Calu3 (cell line): ENCODE measurements at regions not wholly inside any gene's neighbourhood (a gene's known extent, or its start where the extent isn't known, plus 50 kb on each side); places are given as distances from the start of the nearest gene placed in this dataset.
"Not testable (repeated sequence)": the region's sequence is repeated elsewhere in the genome, so short reads cannot be mapped to it uniquely, and the experiment has no call there.

Experiments
- BruUV-seq: library from RNA; stranded (reverse); fragments of 400-500 nt; replicated peaks from 2 replicates; lab custom pipeline; 2021; lab: Mats Ljungman, UMichigan
- CTCF ChIA-PET: fragments of 300-600 bp; sonication (Branson Sonifier 250); formaldehyde crosslinking; loops from one replicate; lab custom pipeline; 2022; ENCODE audit warnings: antibody characterized with exemption; lab: Charles Lee
- DNase-seq: peaks from one replicate; pipeline ENCODE4 v3.0.0; 2022
- H3K27ac Mint-ChIP-seq: one replicate; pipeline ENCODE4 v1.8.0; 2022; ENCODE audit warnings: mixed read lengths; ENCODE audit not compliant: unreplicated experiment
- H3K27me3 Mint-ChIP-seq: one replicate; pipeline ENCODE4 v1.8.0; 2022; ENCODE audit warnings: mixed read lengths; ENCODE audit not compliant: unreplicated experiment
- H3K36me3 Mint-ChIP-seq: one replicate; pipeline ENCODE4 v1.8.0; 2022; ENCODE audit warnings: mild to moderate bottlenecking, moderate library complexity, mixed read lengths; ENCODE audit not compliant: insufficient read depth, unreplicated experiment
- H3K4me1 Mint-ChIP-seq: one replicate; pipeline ENCODE4 v1.8.0; 2022; ENCODE audit warnings: mild to moderate bottlenecking, low read depth, mixed read lengths; ENCODE audit not compliant: unreplicated experiment
- H3K4me3 Mint-ChIP-seq: one replicate; pipeline ENCODE4 v1.8.0; 2022; ENCODE audit warnings: mild to moderate bottlenecking, low read depth, moderate library complexity, mixed read lengths; ENCODE audit not compliant: unreplicated experiment
- H3K9me3 Mint-ChIP-seq: one replicate; pipeline ENCODE4 v1.8.0; 2022; ENCODE audit warnings: low read depth, mixed read lengths; ENCODE audit not compliant: unreplicated experiment
- intact Hi-C: fragments of 100-400 bp; cut with micrococcal nuclease; formaldehyde crosslinking; loops from one replicate; pipeline ENCODE4 v1.10.0; 2022; ENCODE audit not compliant: unreplicated experiment
- TF ChIP-seq, protein P1 (sequence below): fragments of 200-600 bp; IDR thresholded peaks from one replicate; pipeline ENCODE4 v1.8.0; 2022; ENCODE audit warnings: antibody characterized with exemption; ENCODE audit not compliant: unreplicated experiment

DNA sequence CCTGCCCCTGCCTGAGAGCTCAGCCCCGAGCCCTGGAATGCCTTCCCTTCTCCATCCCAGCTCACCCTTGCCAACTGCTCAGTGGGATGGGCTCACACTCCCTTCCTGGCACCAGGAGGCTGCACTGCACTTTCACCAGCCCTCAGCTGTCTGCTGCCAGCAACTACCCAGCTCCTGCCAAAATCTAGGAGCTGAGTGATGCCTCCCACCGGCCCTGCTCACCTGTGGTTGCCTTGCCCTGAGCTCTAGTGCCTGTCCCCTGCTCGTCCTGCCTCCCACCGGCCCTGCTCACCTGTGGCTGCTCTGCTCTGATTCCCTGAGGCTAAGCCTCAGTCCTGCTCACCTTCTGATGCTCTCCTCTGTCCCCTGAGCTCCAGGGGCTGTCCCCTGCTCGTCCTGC, 119.8 kb downstream of the TMEM121 start:
- H3K9me3 Mint-ChIP-seq, result peaks cover 4% of the 10 kb centered on the region
- no peaks in the 10 kb centered on the region for H3K4me1 Mint-ChIP-seq
- intact Hi-C loops, result no loop called here
- no peaks in the 10 kb centered on the region for H3K36me3 Mint-ChIP-seq
- H3K27me3 Mint-ChIP-seq, result peaks cover 55% of the 10 kb centered on the region
- TF ChIP-seq, protein P1, sequence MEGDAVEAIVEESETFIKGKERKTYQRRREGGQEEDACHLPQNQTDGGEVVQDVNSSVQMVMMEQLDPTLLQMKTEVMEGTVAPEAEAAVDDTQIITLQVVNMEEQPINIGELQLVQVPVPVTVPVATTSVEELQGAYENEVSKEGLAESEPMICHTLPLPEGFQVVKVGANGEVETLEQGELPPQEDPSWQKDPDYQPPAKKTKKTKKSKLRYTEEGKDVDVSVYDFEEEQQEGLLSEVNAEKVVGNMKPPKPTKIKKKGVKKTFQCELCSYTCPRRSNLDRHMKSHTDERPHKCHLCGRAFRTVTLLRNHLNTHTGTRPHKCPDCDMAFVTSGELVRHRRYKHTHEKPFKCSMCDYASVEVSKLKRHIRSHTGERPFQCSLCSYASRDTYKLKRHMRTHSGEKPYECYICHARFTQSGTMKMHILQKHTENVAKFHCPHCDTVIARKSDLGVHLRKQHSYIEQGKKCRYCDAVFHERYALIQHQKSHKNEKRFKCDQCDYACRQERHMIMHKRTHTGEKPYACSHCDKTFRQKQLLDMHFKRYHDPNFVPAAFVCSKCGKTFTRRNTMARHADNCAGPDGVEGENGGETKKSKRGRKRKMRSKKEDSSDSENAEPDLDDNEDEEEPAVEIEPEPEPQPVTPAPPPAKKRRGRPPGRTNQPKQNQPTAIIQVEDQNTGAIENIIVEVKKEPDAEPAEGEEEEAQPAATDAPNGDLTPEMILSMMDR, result no peak
- CTCF ChIA-PET, result no interaction called here
- no peak overlapping the region for H3K27ac Mint-ChIP-seq
- H3K4me3 Mint-ChIP-seq, result no peak overlapping the region
- no TSS peak for BruUV-seq
- DNase-seq, result no peak

DNA sequence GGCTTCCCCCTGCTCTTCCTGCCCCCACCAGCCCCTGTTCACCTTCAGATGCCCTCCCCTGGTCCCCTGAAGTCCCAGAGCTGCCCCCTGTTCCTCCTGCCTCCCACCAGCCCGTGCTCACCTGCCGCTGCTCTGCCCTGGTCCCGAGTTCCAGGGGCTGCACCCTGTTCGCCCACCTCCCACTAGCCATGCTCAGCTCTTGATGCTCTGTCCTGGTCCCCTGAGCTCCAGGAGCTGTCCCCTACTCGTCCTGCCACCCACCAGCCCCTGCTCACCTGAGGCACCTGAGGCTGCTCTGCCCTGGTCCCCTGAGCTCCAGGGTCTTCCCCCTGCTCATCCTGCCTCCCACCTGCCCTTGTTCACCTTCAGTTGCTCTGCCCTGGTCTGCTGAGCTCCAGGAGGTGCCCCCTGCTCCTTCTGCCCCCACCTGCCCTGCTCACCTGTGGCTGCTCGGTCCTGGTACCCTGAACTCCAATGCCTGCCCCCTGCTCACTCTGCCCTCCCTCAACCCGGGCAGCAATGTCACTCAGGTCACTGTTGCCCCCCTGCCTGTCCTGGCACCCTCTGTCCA, 120.4 kb downstream of the TMEM121 start:
- H3K27ac Mint-ChIP-seq, result not testable (repeated sequence)

DNA sequence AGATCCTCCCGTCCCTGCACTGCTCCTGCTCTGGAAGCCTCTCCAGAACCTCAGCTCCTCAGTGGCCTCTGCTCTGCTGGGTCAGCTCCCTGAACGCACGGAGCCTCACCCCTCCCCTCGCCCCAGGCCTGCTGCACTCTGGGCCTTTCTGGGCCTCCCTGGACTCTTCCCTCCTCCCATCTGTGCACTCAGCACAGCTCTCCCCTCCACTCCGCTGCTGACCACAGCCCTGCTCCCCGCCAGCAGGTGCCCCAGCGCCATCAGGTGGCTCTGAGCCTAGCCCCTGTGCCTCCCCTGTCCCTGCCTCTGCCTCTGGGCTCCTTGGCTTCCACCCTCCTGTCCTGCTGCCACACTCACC, 121.0 kb downstream of the TMEM121 start:
- H3K9me3 Mint-ChIP-seq, intact Hi-C loops, H3K27ac Mint-ChIP-seq, H3K36me3 Mint-ChIP-seq, BruUV-seq, H3K4me3 Mint-ChIP-seq, CTCF ChIA-PET, H3K4me1 Mint-ChIP-seq, DNase-seq: not testable (repeated sequence)
- peaks cover 45% of the 10 kb centered on the region for H3K27me3 Mint-ChIP-seq

More for the DNA sequence above, 120.4 kb downstream of the TMEM121 start:
- CTCF ChIA-PET, BruUV-seq, intact Hi-C loops, DNase-seq, H3K4me1 Mint-ChIP-seq, H3K9me3 Mint-ChIP-seq, H3K36me3 Mint-ChIP-seq, H3K4me3 Mint-ChIP-seq: not testable (repeated sequence)
- peaks cover 49% of the 10 kb centered on the region for H3K27me3 Mint-ChIP-seq

DNA sequence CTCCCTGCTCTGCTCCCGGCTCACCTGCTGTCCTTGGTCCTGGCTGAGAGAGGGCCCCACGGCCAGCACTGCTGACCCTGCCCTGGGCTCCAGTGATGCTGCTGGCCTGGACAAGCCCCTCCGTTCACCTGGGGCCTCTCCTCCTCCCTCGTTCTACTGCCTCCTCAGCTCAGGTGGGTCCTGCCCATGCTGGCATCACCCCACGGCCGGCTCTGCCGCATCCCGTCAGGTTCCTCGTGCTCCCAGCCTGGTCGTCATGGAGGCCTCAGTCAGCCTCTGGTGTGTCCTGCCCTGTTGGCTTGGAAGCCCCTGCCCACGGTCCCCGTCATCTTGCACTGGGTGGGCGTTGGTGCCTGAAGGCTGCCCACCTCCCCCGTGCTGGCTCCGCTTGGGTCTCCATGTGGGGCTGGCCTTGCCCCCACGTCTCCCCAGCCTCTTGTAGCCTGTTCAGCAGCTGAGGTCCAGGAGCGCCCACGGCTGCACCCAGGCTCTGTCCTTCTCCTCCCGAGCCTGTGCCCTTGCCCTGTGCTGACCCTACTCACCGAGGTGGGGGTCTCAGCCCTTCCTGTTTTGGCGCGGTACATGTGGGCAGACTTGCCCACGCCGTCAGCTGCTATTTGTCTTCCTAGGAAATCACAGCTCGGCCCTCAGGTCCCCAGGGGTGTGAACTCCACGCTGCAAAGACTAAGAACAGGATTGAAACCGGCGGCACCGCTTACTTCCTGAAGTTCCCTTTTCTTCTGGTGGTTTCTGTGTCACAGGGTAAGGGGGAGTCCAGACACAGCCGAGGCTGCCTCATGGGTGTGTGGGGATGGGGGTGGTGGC, 121.6 kb downstream of the TMEM121 start:
- H3K36me3 Mint-ChIP-seq, result no peaks in the 10 kb centered on the region
- H3K4me3 Mint-ChIP-seq, result no peak overlapping the region
- CTCF ChIA-PET, result no interaction called here
- no peak for DNase-seq
- H3K27me3 Mint-ChIP-seq, result peaks cover 50% of the 10 kb centered on the region
- no TSS peak for BruUV-seq
- H3K27ac Mint-ChIP-seq, result no peak overlapping the region
- TF ChIP-seq, protein P1, result no peak
- H3K9me3 Mint-ChIP-seq, result peaks cover 4% of the 10 kb centered on the region
- H3K4me1 Mint-ChIP-seq, result no peaks in the 10 kb centered on the region
- intact Hi-C loops, result no loop called here

DNA sequence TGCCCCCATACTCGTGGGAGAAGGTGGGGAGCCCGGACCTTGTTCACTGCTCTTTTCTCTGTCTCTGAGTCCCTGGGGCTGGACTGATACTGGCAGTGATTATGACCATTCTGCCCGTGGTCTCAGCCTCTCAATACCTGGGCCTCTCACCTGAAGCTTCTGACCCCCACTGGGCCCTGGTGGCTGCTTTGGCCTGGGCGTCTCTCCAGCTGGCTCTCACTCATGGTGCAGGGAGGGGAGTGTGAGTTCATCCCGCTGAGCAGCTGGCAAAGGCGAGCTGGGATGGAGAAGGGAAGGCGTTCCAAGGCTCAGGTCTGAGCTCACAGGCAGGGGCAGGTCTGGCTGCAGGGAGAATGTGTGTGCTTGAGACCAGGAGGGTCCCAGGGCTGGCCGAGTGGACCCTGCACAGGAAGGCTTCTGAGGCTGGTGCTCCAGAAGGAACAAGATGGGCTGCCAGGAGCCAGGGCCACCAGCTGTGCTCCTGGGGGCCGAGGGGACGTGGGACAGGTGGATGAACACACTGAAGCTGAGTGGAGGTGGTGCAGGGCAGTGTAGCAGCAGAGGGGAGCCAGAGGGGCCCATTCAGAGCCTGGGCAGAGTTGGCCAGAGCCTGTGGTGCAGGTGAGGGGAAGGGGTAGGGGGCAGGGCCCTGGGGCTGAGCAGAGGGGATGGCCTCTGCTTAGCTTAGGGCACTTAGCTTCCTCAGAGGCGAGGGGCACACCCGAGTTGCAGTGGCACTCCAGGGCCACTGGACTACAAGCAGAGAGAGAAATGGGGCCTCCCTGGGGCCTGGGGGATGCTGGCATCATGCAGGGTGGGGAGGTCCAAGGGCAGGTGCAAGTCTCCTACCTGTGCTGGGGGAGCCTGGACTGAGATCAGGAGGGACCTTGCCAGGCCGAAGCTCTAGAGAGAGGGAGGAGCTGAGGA, 122.5 kb downstream of the TMEM121 start:
- H3K4me1 Mint-ChIP-seq, intact Hi-C loops, H3K9me3 Mint-ChIP-seq, DNase-seq, BruUV-seq, H3K36me3 Mint-ChIP-seq, H3K4me3 Mint-ChIP-seq, CTCF ChIA-PET, H3K27ac Mint-ChIP-seq: not testable (repeated sequence)
- peaks cover 59% of the 10 kb centered on the region for H3K27me3 Mint-ChIP-seq

DNA sequence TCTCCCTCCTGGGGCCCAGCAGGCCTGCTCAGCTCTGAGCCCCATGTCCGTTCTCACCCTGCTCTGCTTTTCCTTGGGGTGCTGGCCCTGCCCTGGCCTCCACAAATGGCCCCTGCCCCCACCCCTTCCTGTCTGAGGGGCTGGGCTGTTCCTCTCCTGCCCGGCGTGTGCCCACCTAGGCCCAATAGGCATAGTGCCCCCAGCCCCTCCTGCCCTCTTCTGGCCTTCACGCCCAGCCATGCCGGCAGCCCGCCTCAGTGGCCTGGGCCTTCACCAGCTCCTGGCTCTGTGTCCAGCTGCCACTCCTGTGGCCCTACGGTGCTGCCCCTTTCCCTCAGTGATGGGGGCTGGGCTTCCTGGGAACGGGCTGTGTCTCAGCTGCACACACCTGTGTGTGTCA, 125.9 kb downstream of the TMEM121 start:
- intact Hi-C loops, BruUV-seq, H3K4me3 Mint-ChIP-seq, DNase-seq, H3K9me3 Mint-ChIP-seq, H3K36me3 Mint-ChIP-seq, CTCF ChIA-PET, H3K4me1 Mint-ChIP-seq, H3K27ac Mint-ChIP-seq: not testable (repeated sequence)
- H3K27me3 Mint-ChIP-seq, result peaks cover 46% of the 10 kb centered on the region

DNA sequence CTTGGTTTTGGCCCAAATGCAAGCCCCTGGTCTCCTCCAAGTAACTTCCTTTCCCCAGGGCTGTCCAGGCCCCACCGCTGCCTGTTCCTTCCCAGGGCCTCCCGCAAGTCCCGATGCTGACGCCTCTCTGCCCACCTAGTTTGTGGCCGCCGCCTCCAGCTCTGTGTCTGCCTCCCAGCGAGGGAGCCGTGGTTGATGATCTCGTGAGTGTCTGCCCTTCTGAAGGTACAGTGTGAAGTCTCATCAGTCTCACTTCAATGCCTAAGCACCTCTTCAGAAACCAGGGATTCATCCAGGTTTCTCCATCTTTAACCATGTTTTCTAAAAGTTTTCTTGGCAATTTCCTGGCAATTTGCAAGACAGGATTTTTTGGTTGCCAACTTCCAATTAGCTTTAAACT, 127.5 kb downstream of the TMEM121 start:
- H3K4me1 Mint-ChIP-seq, H3K4me3 Mint-ChIP-seq, CTCF ChIA-PET, H3K27ac Mint-ChIP-seq, H3K36me3 Mint-ChIP-seq, DNase-seq, intact Hi-C loops, H3K9me3 Mint-ChIP-seq, BruUV-seq: not testable (repeated sequence)
- peaks cover 30% of the 10 kb centered on the region for H3K27me3 Mint-ChIP-seq

DNA sequence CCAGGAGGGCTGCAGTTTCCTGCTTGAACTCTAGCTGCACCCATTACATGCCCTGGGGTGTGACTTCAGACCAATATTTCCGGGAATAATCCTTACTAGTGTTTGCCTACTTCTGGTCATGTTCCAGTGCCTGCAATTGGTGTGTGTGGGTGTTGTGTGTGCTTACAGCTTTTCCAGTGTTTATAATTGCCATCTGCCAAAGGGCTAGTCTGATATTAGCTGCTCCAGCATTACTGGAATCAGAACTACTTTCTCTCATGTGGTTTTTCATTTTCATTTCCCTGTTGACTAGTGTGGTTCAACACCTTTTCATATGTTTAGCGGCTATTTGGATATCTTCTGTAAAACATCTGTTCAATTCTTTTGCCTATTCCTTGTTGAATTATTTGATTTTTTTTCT, 132.9 kb downstream of the TMEM121 start:
- CTCF ChIA-PET, DNase-seq, H3K36me3 Mint-ChIP-seq, H3K4me1 Mint-ChIP-seq, H3K9me3 Mint-ChIP-seq, intact Hi-C loops, H3K4me3 Mint-ChIP-seq, BruUV-seq, H3K27ac Mint-ChIP-seq: not testable (repeated sequence)
- H3K27me3 Mint-ChIP-seq, result peaks cover 35% of the 10 kb centered on the region
